SK-N-SH (cell line): ENCODE measurements at regions not wholly inside any gene's neighbourhood (a gene's known extent, or its start where the extent isn't known, plus 50 kb on each side); places are given as distances from the start of the nearest gene placed in this dataset.

Experiments
- CTCF ChIA-PET: fragments of 300-600, 350-600 bp; formaldehyde crosslinking; extraction: SDS; loops from one replicate; lab custom pipeline; 2021; lab: Yijun Ruan, JAX
- POLR2A ChIA-PET: fragments of 350-600 bp; sonication (Branson Sonifier 250); formaldehyde crosslinking; extraction: SDS; loops from one replicate; lab custom pipeline; 2020; ENCODE audit warnings: antibody characterized with exemption, inconsistent platforms; lab: Yijun Ruan, JAX
- DNase-seq: peaks from one replicate; pipeline ENCODE4 v3.0.0; 2012
- H2AFZ ChIP-seq: fragments of 200-600 bp; sonication (generic); 2 replicates; pipeline ENCODE4 v1.8.1; 2016; ENCODE audit warnings: antibody characterized with exemption, mild to moderate bottlenecking, low read depth
- H3F3A ChIP-seq: fragments of 200-600 bp; sonication (generic); replicated peaks from 2 replicates; pipeline ENCODE3; 2016; ENCODE audit warnings: antibody characterized with exemption, mild to moderate bottlenecking; ENCODE audit not compliant: insufficient read depth
- H3K27ac ChIP-seq, 2 experiments: fragments of 200-500 bp in 1 of 2; fragments of 200-600 bp in 1 of 2; sonication (Bioruptor generic) in 1 of 2; sonication (generic), shearing (Covaris generic) in 1 of 2; 2 replicates each; pipeline versions ENCODE4 v1.5.1 to v1.6.1; 2014 to 2016; ENCODE audit warnings: low read depth in 2 of 2, inconsistent platforms in 1 of 2, low read length in 1 of 2, mild to moderate bottlenecking in 1 of 2, mixed read lengths in 1 of 2
- H3K27me3 ChIP-seq: fragments of 200-600 bp; sonication (generic), shearing (Covaris generic); 2 replicates; pipeline ENCODE4 v1.6.1; 2016; ENCODE audit warnings: mixed run types; ENCODE audit not compliant: insufficient read depth
- H3K36me3 ChIP-seq, 2 experiments: fragments of 200-500 bp in 1 of 2; fragments of 200-600 bp in 1 of 2; sonication (Bioruptor generic) in 1 of 2; sonication (generic) in 1 of 2; replicated peaks in 1 of 2; 2 replicates each; pipeline versions ENCODE3 to v1.5.1; 2014 to 2016; ENCODE audit warnings: low read length in 1 of 2, mild to moderate bottlenecking in 1 of 2; ENCODE audit not compliant: insufficient read depth in 2 of 2, control insufficient read depth in 1 of 2
- H3K4me1 ChIP-seq, 2 experiments: fragments of 200-500 bp in 1 of 2; fragments of 200-600 bp in 1 of 2; sonication (Bioruptor generic) in 1 of 2; sonication (generic), shearing (Covaris generic) in 1 of 2; 2 replicates each; pipeline versions ENCODE4 v1.5.1 to v1.6.1; 2014 to 2016; ENCODE audit warnings: low read depth in 1 of 2, low read length in 1 of 2, mixed run types in 1 of 2; ENCODE audit not compliant: insufficient read depth in 2 of 2, control insufficient read depth in 1 of 2
- H3K4me2 ChIP-seq: fragments of 200-600 bp; sonication (generic), shearing (Covaris generic); 2 replicates; pipeline ENCODE4 v1.6.1; 2017; ENCODE audit warnings: mixed run types
- H3K4me3 ChIP-seq, 2 experiments: fragments of 200-500 bp in 1 of 2; fragments of 200-600 bp in 1 of 2; sonication (Bioruptor generic) in 1 of 2; sonication (generic), shearing (Covaris generic) in 1 of 2; 2 replicates each; pipeline versions ENCODE4 v1.5.1 to v1.8.1; 2014 to 2016; ENCODE audit warnings: low read depth in 2 of 2, inconsistent platforms in 1 of 2, low read length in 1 of 2, mild to moderate bottlenecking in 1 of 2, mixed read lengths in 1 of 2, moderate library complexity in 1 of 2
- H3K79me2 ChIP-seq: fragments of 200-600 bp; sonication (generic); 2 replicates; pipeline ENCODE4 v1.8.1; 2017; ENCODE audit warnings: mild to moderate bottlenecking; ENCODE audit not compliant: insufficient read depth
- H3K9ac ChIP-seq: fragments of 200-600 bp; sonication (generic); 2 replicates; pipeline ENCODE4 v1.6.1; 2017; ENCODE audit warnings: mixed run types
- H3K9me2 ChIP-seq: fragments of 200-600 bp; sonication (generic); 2 replicates; pipeline ENCODE4 v1.6.1; 2017; ENCODE audit warnings: mixed run types
- H3K9me3 ChIP-seq: fragments of 200-600 bp; sonication (generic); 2 replicates; pipeline ENCODE4 v1.6.1; 2017; ENCODE audit warnings: mixed run types, mild to moderate bottlenecking, moderate library complexity
- H4K20me1 ChIP-seq: fragments of 200-600 bp; sonication (generic); 2 replicates; pipeline ENCODE4 v1.6.1; 2017; ENCODE audit warnings: mild to moderate bottlenecking, mixed run types; ENCODE audit not compliant: insufficient read depth
- CHD2 ChIP-seq: fragments of 150-350 bp; IDR thresholded peaks from 2 replicates; pipeline ENCODE4 v1.6.1; 2018; ENCODE audit warnings: low read length; ENCODE audit not compliant: partially characterized antibody
- EP300 ChIP-seq, 2 experiments: IDR thresholded peaks; 2 replicates each; pipeline versions ENCODE4 v1.4.0 to v1.6.1; 2012; ENCODE audit warnings: borderline replicate concordance in 1 of 2, low read depth in 1 of 2, low read length in 1 of 2
- FOSL2 ChIP-seq: IDR thresholded peaks from 2 replicates; pipeline ENCODE4 v1.4.0; 2012; ENCODE audit warnings: low read depth, mild to moderate bottlenecking, moderate library complexity, borderline replicate concordance
- FOXJ3 ChIP-seq: sonication (generic); formaldehyde crosslinking; IDR thresholded peaks from 2 replicates; pipeline ENCODE4 v1.5.1; 2020; ENCODE audit warnings: mild to moderate bottlenecking, missing genetic modification reagents
- GATA2 ChIP-seq: sonication (generic); formaldehyde crosslinking; IDR thresholded peaks from 2 replicates; pipeline ENCODE4 v1.5.0; 2020; ENCODE audit warnings: mild to moderate bottlenecking, missing genetic modification reagents
- JUND ChIP-seq: IDR thresholded peaks from 2 replicates; pipeline ENCODE4 v1.4.0; 2012
- MEF2A ChIP-seq: IDR thresholded peaks from 2 replicates; pipeline ENCODE4 v1.4.0; 2012; ENCODE audit warnings: low read depth, borderline replicate concordance
- NFIC ChIP-seq: IDR thresholded peaks from 2 replicates; pipeline ENCODE4 v1.4.0; 2012; ENCODE audit warnings: borderline replicate concordance
- NRF1 ChIP-seq: IDR thresholded peaks from 2 replicates; pipeline ENCODE4 v1.6.1; 2012; ENCODE audit warnings: low read depth, mild to moderate bottlenecking, low read length
- PBX3 ChIP-seq: IDR thresholded peaks from 2 replicates; pipeline ENCODE4; 2012
- RCOR1 ChIP-seq: fragments of 150-350 bp; IDR thresholded peaks from 2 replicates; pipeline ENCODE4 v1.6.1; 2017; ENCODE audit warnings: antibody characterized with exemption, low read length
- RFX5 ChIP-seq: IDR thresholded peaks from 2 replicates; pipeline ENCODE4 v1.6.1; 2012; ENCODE audit warnings: mild to moderate bottlenecking, improper control_type of control experiment, low read length
- SIN3A ChIP-seq: IDR thresholded peaks from 2 replicates; pipeline ENCODE4 v1.6.1; 2012; ENCODE audit warnings: low read depth, mild to moderate bottlenecking, low read length, moderate library complexity, borderline replicate concordance
- TAF1 ChIP-seq: IDR thresholded peaks from 2 replicates; pipeline ENCODE4 v1.6.1; 2012; ENCODE audit warnings: low read depth, mild to moderate bottlenecking, low read length, moderate library complexity, borderline replicate concordance
- TCF12 ChIP-seq: IDR thresholded peaks from 2 replicates; pipeline ENCODE4 v1.4.0; 2012
- YY1 ChIP-seq: IDR thresholded peaks from 2 replicates; pipeline ENCODE4 v1.4.0; 2012; ENCODE audit warnings: low read depth, mild to moderate bottlenecking
- ZBTB33 ChIP-seq: IDR thresholded peaks from 2 replicates; pipeline ENCODE4 v1.4.0; 2012; ENCODE audit warnings: low read depth, borderline replicate concordance
- WGBS: methylation state at CpG from one replicate; pipeline ENCODE4 v1.1.6; 2017; ENCODE audit warnings: low lambda C conversion rate; 5-methylcytosine and 5-hydroxymethylcytosine counted together
- TF ChIP-seq, protein P1 (sequence below): IDR thresholded peaks from 2 replicates; pipeline ENCODE4 v1.4.0; 2012; ENCODE audit warnings: low read depth
- TF ChIP-seq, protein P2 (sequence below): fragments of 150-350 bp; IDR thresholded peaks from 2 replicates; pipeline ENCODE4 v1.6.1; 2017; ENCODE audit warnings: antibody characterized with exemption, low read length, low read depth, borderline replicate concordance

- Histone ChIP-seq H3K79me2 (no peaks in the 10 kb centered on the region), H3K9ac (no peak overlapping the region), H4K20me1 (no peaks in the 10 kb centered on the region), H3K9me2 (no peaks in the 10 kb centered on the region), H3K4me2 (no peak overlapping the region), H3K4me1 (peaks cover 0 to 15% of the 10 kb centered on the region in 2 experiments; a peak in 1 of 4 replicates), H3K27ac (peak overlapping the region; percentile 66 to 72), H3K36me3 (no peaks in the 10 kb centered on the region), H3F3A (peaks cover 7% of the 10 kb centered on the region), H3K27me3 (no peaks in the 10 kb centered on the region), H2AFZ (peak overlapping the region; percentile 89), H3K9me3 (no peaks in the 10 kb centered on the region), H3K4me3 (no peak overlapping the region)
- no peak for DNase-seq
- ChIA-PET POLR2A (no interaction called here), CTCF (no interaction called here)
- TF ChIP-seq JUND (peak; percentile 88), PBX3 (peak; percentile 73), FOSL2 (peak; percentile 92), EP300 (IDR thresholded peaks at IDR 0.05; ENCODE audit: borderline replicate concordance in 1 of 2, low read depth in 1 of 2, low read length in 1 of 2) (peak in 1 of 2 experiments; percentile 42; a peak in 1 of 4 replicates), RCOR1 (0 out of 2 replicates have a peak, but pooled peaks have one; percentile 14), TCF12 (peak; percentile 74; the same call in 1 of the 2 replicates), YY1 (peak; percentile 46; the same call in 1 of the 2 replicates), FOXJ3 (CRISPR knock-in tag) (no peak), NFIC (peak; percentile 46), ZBTB33 (no peak)
Observed at GRCh38 chr1:79079770-79080169, 73.2 kb upstream of the ADGRL4 start.

- ChIA-PET CTCF (interaction anchor here (1.2 kb wide), 1 partner anchor 9 kb away, joined by 3 read pairs; no protein-coding TSS in a partner anchor), POLR2A (no interaction called here)
- Histone ChIP-seq H3K4me3 (no peak overlapping the region), H3K4me2 (no peak overlapping the region), H3K79me2 (no peaks in the 10 kb centered on the region), H3K36me3 (no peaks in the 10 kb centered on the region), H3K9me2 (no peaks in the 10 kb centered on the region), H3K9ac (no peak overlapping the region), H3K27me3 (no peaks in the 10 kb centered on the region), H3F3A (peaks cover 7% of the 10 kb centered on the region), H2AFZ (no peak overlapping the region), H3K9me3 (no peaks in the 10 kb centered on the region), H3K4me1 (peaks cover 0 to 6% of the 10 kb centered on the region in 2 experiments; a peak in 1 of 4 replicates), H4K20me1 (no peaks in the 10 kb centered on the region), H3K27ac (no peak overlapping the region)
- no peak for DNase-seq
- 86% methylated on average over 2 of the region's 2 CpGs for WGBS
- TF ChIP-seq FOSL2 (no peak), RFX5 (no peak), CHD2 (no peak), RCOR1 (no peak), MEF2A (no peak), EP300 (IDR thresholded peaks at IDR 0.05; ENCODE audit: borderline replicate concordance in 1 of 2, low read depth in 1 of 2, low read length in 1 of 2) (no peak), NRF1 (no peak), GATA2 (CRISPR knock-in tag) (no peak), ZBTB33 (no peak), FOXJ3 (CRISPR knock-in tag) (no peak), SIN3A (no peak), TCF12 (no peak), TAF1 (no peak), PBX3 (no peak)
- TF ChIP-seq, protein P1, sequence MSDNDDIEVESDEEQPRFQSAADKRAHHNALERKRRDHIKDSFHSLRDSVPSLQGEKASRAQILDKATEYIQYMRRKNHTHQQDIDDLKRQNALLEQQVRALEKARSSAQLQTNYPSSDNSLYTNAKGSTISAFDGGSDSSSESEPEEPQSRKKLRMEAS: no peak
- TF ChIP-seq, protein P2, sequence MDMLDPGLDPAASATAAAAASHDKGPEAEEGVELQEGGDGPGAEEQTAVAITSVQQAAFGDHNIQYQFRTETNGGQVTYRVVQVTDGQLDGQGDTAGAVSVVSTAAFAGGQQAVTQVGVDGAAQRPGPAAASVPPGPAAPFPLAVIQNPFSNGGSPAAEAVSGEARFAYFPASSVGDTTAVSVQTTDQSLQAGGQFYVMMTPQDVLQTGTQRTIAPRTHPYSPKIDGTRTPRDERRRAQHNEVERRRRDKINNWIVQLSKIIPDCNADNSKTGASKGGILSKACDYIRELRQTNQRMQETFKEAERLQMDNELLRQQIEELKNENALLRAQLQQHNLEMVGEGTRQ: no peak
Observed at GRCh38 chr1:79074975-79075374, 68.4 kb upstream of the ADGRL4 start.
